NCI-H226 (cell line): ENCODE measurements at regions not wholly inside any gene's neighbourhood (a gene's known extent, or its start where the extent isn't known, plus 50 kb on each side); places are given as distances from the start of the nearest gene placed in this dataset.
A peak's percentile ranks its signal among the peaks of the same experiment; 100 is the strongest.

ENCODE experiments used
- DNase-seq: peaks from one replicate; pipeline ENCODE4 v3.0.0-alpha.2; 2015

- DNase-seq: no peak
Observed at GRCh38 chr12:19021646-19022045, 107.9 kb upstream of the PLEKHA5 start.

GRCh38 chr12:19025582-19025981, 104.0 kb upstream of the PLEKHA5 start:
- DNase-seq: no peak

- no peak for DNase-seq
Observed at GRCh38 chr12:19026034-19026433, 103.5 kb upstream of the PLEKHA5 start.

- DNase-seq: no peak
Observed at GRCh38 chr12:19026614-19027488, 102.7 kb upstream of the PLEKHA5 start.

- DNase-seq: no peak
Observed at GRCh38 chr12:19030180-19030579, 99.4 kb upstream of the PLEKHA5 start.

- peak; percentile 38 for DNase-seq
Observed at GRCh38 chr12:19030603-19031002, 98.9 kb upstream of the PLEKHA5 start.

- peak; percentile 89 for DNase-seq
Observed at GRCh38 chr12:19031032-19031431, 98.5 kb upstream of the PLEKHA5 start.

- no peak for DNase-seq
Observed at GRCh38 chr12:19032826-19033225, 96.7 kb upstream of the PLEKHA5 start.

GRCh38 chr12:19033244-19033643, 96.3 kb upstream of the PLEKHA5 start:
- DNase-seq: no peak

GRCh38 chr12:19034937-19035336, 94.6 kb upstream of the PLEKHA5 start:
- DNase-seq: no peak

GRCh38 chr12:19035536-19035935, 94.0 kb upstream of the PLEKHA5 start:
- DNase-seq: no peak

GRCh38 chr12:19036673-19037357, 92.7 kb upstream of the PLEKHA5 start:
- DNase-seq: peak; percentile 75

- DNase-seq: no peak
Observed at GRCh38 chr12:19038209-19038608, 91.3 kb upstream of the PLEKHA5 start.

- no peak for DNase-seq
Observed at GRCh38 chr12:19039515-19039914, 90.0 kb upstream of the PLEKHA5 start.

GRCh38 chr12:19042221-19042620, 87.3 kb upstream of the PLEKHA5 start:
- DNase-seq: no peak

- no peak for DNase-seq
Observed at GRCh38 chr12:19044430-19044829, 85.1 kb upstream of the PLEKHA5 start.

GRCh38 chr12:19044891-19045290, 84.6 kb upstream of the PLEKHA5 start:
- no peak for DNase-seq

- DNase-seq: no peak
Observed at GRCh38 chr12:19045426-19045825, 84.1 kb upstream of the PLEKHA5 start.

- peak; percentile 24 for DNase-seq
Observed at GRCh38 chr12:19048943-19049342, 80.6 kb upstream of the PLEKHA5 start.

GRCh38 chr12:19052689-19053088, 76.8 kb upstream of the PLEKHA5 start:
- DNase-seq: no peak

- no peak for DNase-seq
Observed at GRCh38 chr12:19053218-19053617, 76.3 kb upstream of the PLEKHA5 start.

- no peak for DNase-seq
Observed at GRCh38 chr12:19054035-19054434, 75.5 kb upstream of the PLEKHA5 start.

GRCh38 chr12:19055589-19055988, 73.9 kb upstream of the PLEKHA5 start:
- no peak for DNase-seq
